HEK293 (cell line): ENCODE measurements at regions not wholly inside any gene's neighbourhood (a gene's known extent, or its start where the extent isn't known, plus 50 kb on each side); places are given as distances from the start of the nearest gene placed in this dataset.

Experiments used
- HOXA7 ChIP-seq: sonication (generic); formaldehyde crosslinking; IDR thresholded peaks from 2 replicates; pipeline ENCODE4 v1.8.1; 2022; ENCODE audit warnings: missing genetic modification reagents, borderline replicate concordance
- SCRT2 ChIP-seq: fragments of 450-650 bp; formaldehyde crosslinking; IDR thresholded peaks from 2 replicates; pipeline ENCODE4 v1.5.1; 2016; ENCODE audit warnings: missing biosample characterization, missing genetic modification characterization
- SP2 ChIP-seq: fragments of 450-650 bp; formaldehyde crosslinking; IDR thresholded peaks from 2 replicates; pipeline ENCODE4 v1.5.1; 2016; ENCODE audit warnings: missing biosample characterization, missing genetic modification characterization
- SP7 ChIP-seq: fragments of 450-650 bp; formaldehyde crosslinking; IDR thresholded peaks from 2 replicates; pipeline ENCODE4 v1.5.1; 2016; ENCODE audit warnings: missing biosample characterization, missing genetic modification characterization
- YY1 ChIP-seq: fragments of 450-650 bp; formaldehyde crosslinking; IDR thresholded peaks from 2 replicates; pipeline ENCODE4 v1.5.1; 2018; ENCODE audit warnings: missing biosample characterization, missing genetic modification characterization
- ZBTB7A ChIP-seq: fragments of 450-650 bp; formaldehyde crosslinking; IDR thresholded peaks from 2 replicates; pipeline ENCODE4 v1.5.1; 2016; ENCODE audit warnings: low read depth, missing biosample characterization, missing genetic modification characterization
- ZFP69B ChIP-seq: fragments of 450-650 bp; formaldehyde crosslinking; IDR thresholded peaks from 2 replicates; pipeline ENCODE4 v1.5.1; 2016; ENCODE audit warnings: missing biosample characterization, missing genetic modification characterization
- ZNF37A ChIP-seq: fragments of 450-650 bp; IDR thresholded peaks from 2 replicates; pipeline ENCODE4 v1.5.1; 2018; ENCODE audit warnings: missing biosample characterization, missing genetic modification characterization
- ZNF544 ChIP-seq: fragments of 450-650 bp; formaldehyde crosslinking; IDR thresholded peaks from 2 replicates; pipeline ENCODE4 v1.5.0; 2017; ENCODE audit warnings: missing biosample characterization, missing genetic modification characterization
- TF ChIP-seq, protein P1 (sequence below): fragments of 450-650 bp; formaldehyde crosslinking; IDR thresholded peaks from 2 replicates; pipeline ENCODE4 v1.5.1; 2016; ENCODE audit warnings: missing biosample characterization, missing genetic modification characterization
- TF ChIP-seq, protein P2 (sequence below): fragments of 450-650 bp; formaldehyde crosslinking; IDR thresholded peaks from 2 replicates; pipeline ENCODE4 v1.5.1; 2016; ENCODE audit warnings: missing biosample characterization, missing genetic modification characterization
- TF ChIP-seq, protein P3 (sequence below): fragments of 450-650 bp; formaldehyde crosslinking; IDR thresholded peaks from 2 replicates; pipeline ENCODE4 v1.5.1; 2016; ENCODE audit warnings: missing biosample characterization, missing genetic modification characterization
- TF ChIP-seq, protein P4 (sequence below): fragments of 450-650 bp; formaldehyde crosslinking; IDR thresholded peaks from 2 replicates; pipeline ENCODE4 v1.5.1; 2016; ENCODE audit warnings: missing biosample characterization, missing genetic modification characterization
- TF ChIP-seq, protein P5 (sequence below): fragments of 450-650 bp; formaldehyde crosslinking; IDR thresholded peaks from 2 replicates; pipeline ENCODE4 v1.5.1; 2016; ENCODE audit warnings: missing biosample characterization, missing genetic modification characterization

DNA sequence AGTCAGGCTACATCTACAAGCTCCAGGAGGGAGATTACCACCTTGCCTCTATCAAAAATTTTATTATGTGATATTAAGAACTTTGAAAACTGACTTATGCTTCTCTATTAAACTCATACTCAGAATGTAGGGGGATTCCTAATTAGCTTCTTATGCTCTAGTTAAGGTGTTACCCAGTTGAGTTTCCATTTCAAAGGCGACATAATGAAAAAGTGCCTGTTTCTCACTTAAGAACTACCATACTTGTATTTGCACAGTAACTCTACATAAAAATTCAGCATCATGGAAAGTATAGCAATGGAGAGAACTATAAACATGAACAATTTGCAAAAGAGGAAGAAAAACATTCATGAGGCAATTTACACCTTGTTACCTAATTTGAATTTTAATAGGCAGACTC lies 739.1 kb downstream of the ZPLD1 start:
- no peak for TF ChIP-seq YY1 (tag by site-specific recombination)
- TF ChIP-seq SP7 (tag by site-specific recombination): no peak
- TF ChIP-seq, protein P1, sequence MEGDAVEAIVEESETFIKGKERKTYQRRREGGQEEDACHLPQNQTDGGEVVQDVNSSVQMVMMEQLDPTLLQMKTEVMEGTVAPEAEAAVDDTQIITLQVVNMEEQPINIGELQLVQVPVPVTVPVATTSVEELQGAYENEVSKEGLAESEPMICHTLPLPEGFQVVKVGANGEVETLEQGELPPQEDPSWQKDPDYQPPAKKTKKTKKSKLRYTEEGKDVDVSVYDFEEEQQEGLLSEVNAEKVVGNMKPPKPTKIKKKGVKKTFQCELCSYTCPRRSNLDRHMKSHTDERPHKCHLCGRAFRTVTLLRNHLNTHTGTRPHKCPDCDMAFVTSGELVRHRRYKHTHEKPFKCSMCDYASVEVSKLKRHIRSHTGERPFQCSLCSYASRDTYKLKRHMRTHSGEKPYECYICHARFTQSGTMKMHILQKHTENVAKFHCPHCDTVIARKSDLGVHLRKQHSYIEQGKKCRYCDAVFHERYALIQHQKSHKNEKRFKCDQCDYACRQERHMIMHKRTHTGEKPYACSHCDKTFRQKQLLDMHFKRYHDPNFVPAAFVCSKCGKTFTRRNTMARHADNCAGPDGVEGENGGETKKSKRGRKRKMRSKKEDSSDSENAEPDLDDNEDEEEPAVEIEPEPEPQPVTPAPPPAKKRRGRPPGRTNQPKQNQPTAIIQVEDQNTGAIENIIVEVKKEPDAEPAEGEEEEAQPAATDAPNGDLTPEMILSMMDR (tag by site-specific recombination): no peak
- TF ChIP-seq HOXA7 (CRISPR knock-in tag): no peak
- no peak for TF ChIP-seq ZFP69B (tag by site-specific recombination)
- TF ChIP-seq, protein P2, sequence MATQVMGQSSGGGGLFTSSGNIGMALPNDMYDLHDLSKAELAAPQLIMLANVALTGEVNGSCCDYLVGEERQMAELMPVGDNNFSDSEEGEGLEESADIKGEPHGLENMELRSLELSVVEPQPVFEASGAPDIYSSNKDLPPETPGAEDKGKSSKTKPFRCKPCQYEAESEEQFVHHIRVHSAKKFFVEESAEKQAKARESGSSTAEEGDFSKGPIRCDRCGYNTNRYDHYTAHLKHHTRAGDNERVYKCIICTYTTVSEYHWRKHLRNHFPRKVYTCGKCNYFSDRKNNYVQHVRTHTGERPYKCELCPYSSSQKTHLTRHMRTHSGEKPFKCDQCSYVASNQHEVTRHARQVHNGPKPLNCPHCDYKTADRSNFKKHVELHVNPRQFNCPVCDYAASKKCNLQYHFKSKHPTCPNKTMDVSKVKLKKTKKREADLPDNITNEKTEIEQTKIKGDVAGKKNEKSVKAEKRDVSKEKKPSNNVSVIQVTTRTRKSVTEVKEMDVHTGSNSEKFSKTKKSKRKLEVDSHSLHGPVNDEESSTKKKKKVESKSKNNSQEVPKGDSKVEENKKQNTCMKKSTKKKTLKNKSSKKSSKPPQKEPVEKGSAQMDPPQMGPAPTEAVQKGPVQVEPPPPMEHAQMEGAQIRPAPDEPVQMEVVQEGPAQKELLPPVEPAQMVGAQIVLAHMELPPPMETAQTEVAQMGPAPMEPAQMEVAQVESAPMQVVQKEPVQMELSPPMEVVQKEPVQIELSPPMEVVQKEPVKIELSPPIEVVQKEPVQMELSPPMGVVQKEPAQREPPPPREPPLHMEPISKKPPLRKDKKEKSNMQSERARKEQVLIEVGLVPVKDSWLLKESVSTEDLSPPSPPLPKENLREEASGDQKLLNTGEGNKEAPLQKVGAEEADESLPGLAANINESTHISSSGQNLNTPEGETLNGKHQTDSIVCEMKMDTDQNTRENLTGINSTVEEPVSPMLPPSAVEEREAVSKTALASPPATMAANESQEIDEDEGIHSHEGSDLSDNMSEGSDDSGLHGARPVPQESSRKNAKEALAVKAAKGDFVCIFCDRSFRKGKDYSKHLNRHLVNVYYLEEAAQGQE: no peak
- no peak for TF ChIP-seq ZNF544 (tag by site-specific recombination)
- no peak for TF ChIP-seq SCRT2 (tag by site-specific recombination)
- TF ChIP-seq, protein P3, sequence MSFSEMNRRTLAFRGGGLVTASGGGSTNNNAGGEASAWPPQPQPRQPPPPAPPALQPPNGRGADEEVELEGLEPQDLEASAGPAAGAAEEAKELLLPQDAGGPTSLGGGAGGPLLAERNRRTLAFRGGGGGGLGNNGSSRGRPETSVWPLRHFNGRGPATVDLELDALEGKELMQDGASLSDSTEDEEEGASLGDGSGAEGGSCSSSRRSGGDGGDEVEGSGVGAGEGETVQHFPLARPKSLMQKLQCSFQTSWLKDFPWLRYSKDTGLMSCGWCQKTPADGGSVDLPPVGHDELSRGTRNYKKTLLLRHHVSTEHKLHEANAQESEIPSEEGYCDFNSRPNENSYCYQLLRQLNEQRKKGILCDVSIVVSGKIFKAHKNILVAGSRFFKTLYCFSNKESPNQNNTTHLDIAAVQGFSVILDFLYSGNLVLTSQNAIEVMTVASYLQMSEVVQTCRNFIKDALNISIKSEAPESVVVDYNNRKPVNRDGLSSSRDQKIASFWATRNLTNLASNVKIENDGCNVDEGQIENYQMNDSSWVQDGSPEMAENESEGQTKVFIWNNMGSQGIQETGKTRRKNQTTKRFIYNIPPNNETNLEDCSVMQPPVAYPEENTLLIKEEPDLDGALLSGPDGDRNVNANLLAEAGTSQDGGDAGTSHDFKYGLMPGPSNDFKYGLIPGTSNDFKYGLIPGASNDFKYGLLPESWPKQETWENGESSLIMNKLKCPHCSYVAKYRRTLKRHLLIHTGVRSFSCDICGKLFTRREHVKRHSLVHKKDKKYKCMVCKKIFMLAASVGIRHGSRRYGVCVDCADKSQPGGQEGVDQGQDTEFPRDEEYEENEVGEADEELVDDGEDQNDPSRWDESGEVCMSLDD (tag by site-specific recombination): no peak
- no peak for TF ChIP-seq ZNF37A (tag by site-specific recombination)
- TF ChIP-seq ZBTB7A (tag by site-specific recombination): no peak
- TF ChIP-seq SP2: no peak
- TF ChIP-seq, protein P4, sequence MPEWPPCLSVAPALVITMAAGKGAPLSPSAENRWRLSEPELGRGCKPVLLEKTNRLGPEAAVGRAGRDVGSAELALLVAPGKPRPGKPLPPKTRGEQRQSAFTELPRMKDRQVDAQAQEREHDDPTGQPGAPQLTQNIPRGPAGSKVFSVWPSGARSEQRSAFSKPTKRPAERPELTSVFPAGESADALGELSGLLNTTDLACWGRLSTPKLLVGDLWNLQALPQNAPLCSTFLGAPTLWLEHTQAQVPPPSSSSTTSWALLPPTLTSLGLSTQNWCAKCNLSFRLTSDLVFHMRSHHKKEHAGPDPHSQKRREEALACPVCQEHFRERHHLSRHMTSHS (tag by site-specific recombination): no peak
- TF ChIP-seq, protein P5, sequence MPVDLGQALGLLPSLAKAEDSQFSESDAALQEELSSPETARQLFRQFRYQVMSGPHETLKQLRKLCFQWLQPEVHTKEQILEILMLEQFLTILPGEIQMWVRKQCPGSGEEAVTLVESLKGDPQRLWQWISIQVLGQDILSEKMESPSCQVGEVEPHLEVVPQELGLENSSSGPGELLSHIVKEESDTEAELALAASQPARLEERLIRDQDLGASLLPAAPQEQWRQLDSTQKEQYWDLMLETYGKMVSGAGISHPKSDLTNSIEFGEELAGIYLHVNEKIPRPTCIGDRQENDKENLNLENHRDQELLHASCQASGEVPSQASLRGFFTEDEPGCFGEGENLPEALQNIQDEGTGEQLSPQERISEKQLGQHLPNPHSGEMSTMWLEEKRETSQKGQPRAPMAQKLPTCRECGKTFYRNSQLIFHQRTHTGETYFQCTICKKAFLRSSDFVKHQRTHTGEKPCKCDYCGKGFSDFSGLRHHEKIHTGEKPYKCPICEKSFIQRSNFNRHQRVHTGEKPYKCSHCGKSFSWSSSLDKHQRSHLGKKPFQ (tag by site-specific recombination): no peak
